ENCODE measurements at regions not wholly inside any gene's neighbourhood (a gene's known extent, or its start where the extent isn't known, plus 50 kb on each side); places are given as distances from the start of the nearest gene placed in this dataset.

GRCh38 chr13:107480130-107480529, 735.2 kb downstream of the LIG4 start:
- Histone ChIP-seq H3K36me3 (no peaks in the 10 kb centered on the region), H3K4me3 (no peak overlapping the region), H3K4me1 (no peaks in the 10 kb centered on the region), H3K27me3 (no peaks in the 10 kb centered on the region), H3K9me3 (no peaks in the 10 kb centered on the region), H3K27ac (no peak overlapping the region)
- intact Hi-C loops (cut with DNase I; ENCODE audit: low total_unique reads), result no loop called here
- no peak for DNase-seq
- TF ChIP-seq EP300 (IDR thresholded peaks at IDR 0.05) (no peak), POLR2A (IDR thresholded peaks at IDR 0.05) (no peak), CTCF (IDR thresholded peaks at IDR 0.05) (no peak), POLR2AphosphoS5 (IDR thresholded peaks at IDR 0.05) (no peak)
- WGBS, 5 donors, result 85 to 90% (median 88%) methylated on average over 1 of the region's 1 CpG

- Histone ChIP-seq H3K27ac (no peak overlapping the region), H3K36me3 (no peaks in the 10 kb centered on the region), H3K4me1 (no peaks in the 10 kb centered on the region), H3K9me3 (no peaks in the 10 kb centered on the region), H3K27me3 (no peaks in the 10 kb centered on the region), H3K4me3 (no peak overlapping the region)
- intact Hi-C loops (cut with DNase I; ENCODE audit: low total_unique reads), result no loop called here
- no peak for TF ChIP-seq POLR2A (IDR thresholded peaks at IDR 0.05)
- TF ChIP-seq POLR2AphosphoS5 (IDR thresholded peaks at IDR 0.05), result no peak
- no peak for TF ChIP-seq EP300 (IDR thresholded peaks at IDR 0.05)
- 72 to 83% (median 81%) methylated on average over 3 of the region's 3 CpGs for WGBS, 5 donors
- DNase-seq, result no peak
Observed at GRCh38 chr13:107477772-107478379, 737.5 kb downstream of the LIG4 start.

- 67 to 85% (median 78%) methylated on average over 3 of the region's 3 CpGs for WGBS, 5 donors
Observed at GRCh38 chr13:107475753-107476453, 739.4 kb downstream of the LIG4 start.

DNA sequence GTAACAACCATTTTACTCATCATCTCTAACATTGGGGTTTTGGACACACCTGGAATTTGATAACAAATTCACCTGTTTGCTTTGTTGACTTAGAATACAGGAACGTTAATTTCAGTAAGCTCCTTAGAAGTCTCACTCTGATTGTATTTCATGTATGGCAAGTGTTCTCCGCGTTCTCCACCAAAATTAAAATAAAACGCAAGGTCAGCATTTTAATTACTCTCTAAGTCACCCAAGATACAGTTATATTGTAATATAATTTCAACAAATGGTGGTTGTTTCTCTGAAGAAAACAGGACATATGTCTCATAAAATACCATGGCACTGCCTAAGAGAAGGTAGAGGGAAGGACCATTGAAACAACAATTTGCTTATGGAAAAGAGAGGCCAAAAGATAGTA, 742.1 kb downstream of the LIG4 start:
- no peak overlapping the region for H3K4me3 ChIP-seq
- no peaks in the 10 kb centered on the region for H3K4me1 ChIP-seq
- 86 to 93% (median 87%) methylated on average over 4 of the region's 4 CpGs for WGBS, 5 donors
- intact Hi-C loops (cut with DNase I; ENCODE audit: low total_unique reads), result no loop called here
- no peaks in the 10 kb centered on the region for H3K27me3 ChIP-seq
- no peaks in the 10 kb centered on the region for H3K36me3 ChIP-seq
- H3K27ac ChIP-seq, result no peak overlapping the region
- H3K9me3 ChIP-seq, result no peaks in the 10 kb centered on the region
- no peak for TF ChIP-seq POLR2AphosphoS5 (IDR thresholded peaks at IDR 0.05)
- no peak for TF ChIP-seq CTCF (IDR thresholded peaks at IDR 0.05)
- TF ChIP-seq EP300 (IDR thresholded peaks at IDR 0.05), result no peak
- TF ChIP-seq POLR2A (IDR thresholded peaks at IDR 0.05), result no peak
- no peak for DNase-seq

More at GRCh38 chr13:107475753-107476453, 739.4 kb downstream of the LIG4 start:
- Histone ChIP-seq H3K27me3 (no peaks in the 10 kb centered on the region), H3K27ac (no peak overlapping the region), H3K4me1 (no peaks in the 10 kb centered on the region), H3K4me3 (no peak overlapping the region), H3K36me3 (no peaks in the 10 kb centered on the region), H3K9me3 (no peaks in the 10 kb centered on the region)
- DNase-seq, result no peak
- TF ChIP-seq EP300 (IDR thresholded peaks at IDR 0.05) (no peak), POLR2A (IDR thresholded peaks at IDR 0.05) (no peak), POLR2AphosphoS5 (IDR thresholded peaks at IDR 0.05) (no peak), CTCF (IDR thresholded peaks at IDR 0.05) (no peak)
- intact Hi-C loops (cut with DNase I; ENCODE audit: low total_unique reads), result no loop called here
